ENCODE measurements at regions not wholly inside any gene's neighbourhood (a gene's known extent, or its start where the extent isn't known, plus 50 kb on each side); places are given as distances from the start of the nearest gene placed in this dataset.

- H3K9me3 Mint-ChIP-seq: peaks cover 6% of the 10 kb centered on the region
- H3K27me3 Mint-ChIP-seq: no peaks in the 10 kb centered on the region
- CTCF ChIA-PET: no interaction called here
These were observed 101.8 kb downstream of the CAND1 start for GRCh38 chr12:67370979-67371378.

GRCh38 chr12:67377021-67377420 is 107.9 kb downstream of the CAND1 start:
- Mint-ChIP-seq H3K9me3 (peaks cover 2% of the 10 kb centered on the region), H3K27me3 (peaks cover 1% of the 10 kb centered on the region), H3K36me3 (ENCODE audit: low read depth) (peaks cover 2% of the 10 kb centered on the region), H3K4me1 (peaks cover under 1% of the 10 kb centered on the region), H3K27ac (no peak overlapping the region), H3K4me3 (no peak overlapping the region)
- POLR2A ChIA-PET: no interaction called here
- CTCF ChIA-PET: interaction anchor here (1.0 kb wide), 1 partner anchor 21 kb away, joined by 3 read pairs; no protein-coding TSS in a partner anchor
- no peak for DNase-seq

More at GRCh38 chr12:67370979-67371378, 101.8 kb downstream of the CAND1 start:
- Mint-ChIP-seq H3K27ac (no peak overlapping the region), H3K36me3 (ENCODE audit: low read depth) (peaks cover 2% of the 10 kb centered on the region), H3K4me1 (no peaks in the 10 kb centered on the region), H3K4me3 (no peak overlapping the region)
- POLR2A ChIA-PET: interaction anchor here (0.7 kb wide), 1 partner anchor 12 kb away, joined by 3 read pairs; no protein-coding TSS in a partner anchor
- no peak for DNase-seq

GRCh38 chr12:67377541-67377940 is 108.4 kb downstream of the CAND1 start:
- H3K36me3 Mint-ChIP-seq (ENCODE audit: low read depth): no peaks in the 10 kb centered on the region
- POLR2A ChIA-PET: no interaction called here
- H3K4me1 Mint-ChIP-seq: peaks cover 4% of the 10 kb centered on the region
- no peak for DNase-seq
- CTCF ChIA-PET: interaction anchor here (1.0 kb wide), 1 partner anchor 22 kb away, joined by 3 read pairs; no protein-coding TSS in a partner anchor
- peaks cover 1% of the 10 kb centered on the region for H3K27me3 Mint-ChIP-seq
- H3K4me3 Mint-ChIP-seq: no peak overlapping the region
- H3K9me3 Mint-ChIP-seq: no peaks in the 10 kb centered on the region
- no peak overlapping the region for H3K27ac Mint-ChIP-seq

- Mint-ChIP-seq H3K4me3 (no peak overlapping the region), H3K9me3 (no peaks in the 10 kb centered on the region), H3K27ac (no peak overlapping the region), H3K4me1 (peaks cover 4% of the 10 kb centered on the region), H3K27me3 (peaks cover 1% of the 10 kb centered on the region), H3K36me3 (ENCODE audit: low read depth) (no peaks in the 10 kb centered on the region)
- DNase-seq: no peak
- CTCF ChIA-PET: interaction anchor here (0.6 kb wide), 1 partner anchor 132 kb away, joined by 3 read pairs; no protein-coding TSS in a partner anchor
- POLR2A ChIA-PET: no interaction called here
These were observed 113.2 kb downstream of the CAND1 start for GRCh38 chr12:67382241-67382871.

GRCh38 chr12:67386869-67387565 is 117.9 kb downstream of the CAND1 start:
- Mint-ChIP-seq H3K4me1 (peaks cover 4% of the 10 kb centered on the region), H3K36me3 (ENCODE audit: low read depth) (no peaks in the 10 kb centered on the region), H3K4me3 (no peak overlapping the region), H3K27ac (no peak overlapping the region), H3K9me3 (no peaks in the 10 kb centered on the region), H3K27me3 (no peaks in the 10 kb centered on the region)
- no peak for DNase-seq
- ChIA-PET CTCF (interaction anchor here (1.2 kb wide), 1 partner anchor 31 kb away, joined by 3 read pairs; no protein-coding TSS in a partner anchor), POLR2A (no interaction called here)

- H3K4me3 Mint-ChIP-seq: no peak overlapping the region
- DNase-seq: no peak
- no peaks in the 10 kb centered on the region for H3K9me3 Mint-ChIP-seq
- H3K27ac Mint-ChIP-seq: no peak overlapping the region
- no peaks in the 10 kb centered on the region for H3K36me3 Mint-ChIP-seq (ENCODE audit: low read depth)
- ChIA-PET POLR2A (no interaction called here), CTCF (no interaction called here)
- H3K27me3 Mint-ChIP-seq: no peaks in the 10 kb centered on the region
- H3K4me1 Mint-ChIP-seq: no peaks in the 10 kb centered on the region
These were observed 119.4 kb downstream of the CAND1 start for GRCh38 chr12:67388331-67389138.

- Mint-ChIP-seq H3K4me1 (no peaks in the 10 kb centered on the region), H3K27me3 (no peaks in the 10 kb centered on the region), H3K27ac (no peak overlapping the region), H3K4me3 (no peak overlapping the region), H3K9me3 (no peaks in the 10 kb centered on the region), H3K36me3 (ENCODE audit: low read depth) (no peaks in the 10 kb centered on the region)
- no peak for DNase-seq
- POLR2A ChIA-PET: no interaction called here
- CTCF ChIA-PET: no interaction called here
These were observed 121.1 kb downstream of the CAND1 start for GRCh38 chr12:67390273-67390672.

GRCh38 chr12:67391034-67391433 is 121.9 kb downstream of the CAND1 start:
- POLR2A ChIA-PET: no interaction called here
- no peaks in the 10 kb centered on the region for H3K9me3 Mint-ChIP-seq
- CTCF ChIA-PET: no interaction called here
- no peak for DNase-seq
- no peaks in the 10 kb centered on the region for H3K36me3 Mint-ChIP-seq (ENCODE audit: low read depth)
- no peak overlapping the region for H3K4me3 Mint-ChIP-seq
- no peaks in the 10 kb centered on the region for H3K4me1 Mint-ChIP-seq
- no peaks in the 10 kb centered on the region for H3K27me3 Mint-ChIP-seq
- H3K27ac Mint-ChIP-seq: no peak overlapping the region

GRCh38 chr12:67391656-67392055 is 122.5 kb downstream of the CAND1 start:
- Mint-ChIP-seq H3K4me1 (no peaks in the 10 kb centered on the region), H3K9me3 (no peaks in the 10 kb centered on the region), H3K36me3 (ENCODE audit: low read depth) (no peaks in the 10 kb centered on the region), H3K27me3 (no peaks in the 10 kb centered on the region), H3K27ac (no peak overlapping the region), H3K4me3 (no peak overlapping the region)
- CTCF ChIA-PET: interaction anchor here (0.7 kb wide), 1 partner anchor 173 kb away, joined by 3 read pairs; no protein-coding TSS in a partner anchor
- no peak for DNase-seq
- POLR2A ChIA-PET: no interaction called here

- DNase-seq: no peak
- Mint-ChIP-seq H3K9me3 (no peaks in the 10 kb centered on the region), H3K36me3 (ENCODE audit: low read depth) (no peaks in the 10 kb centered on the region), H3K4me3 (no peak overlapping the region), H3K27me3 (no peaks in the 10 kb centered on the region), H3K27ac (no peak overlapping the region), H3K4me1 (no peaks in the 10 kb centered on the region)
- ChIA-PET POLR2A (no interaction called here), CTCF (no interaction called here)
These were observed 125.4 kb downstream of the CAND1 start for GRCh38 chr12:67394550-67394949.

- DNase-seq: no peak
- Mint-ChIP-seq H3K4me3 (no peak overlapping the region), H3K27me3 (no peaks in the 10 kb centered on the region), H3K4me1 (no peaks in the 10 kb centered on the region), H3K36me3 (ENCODE audit: low read depth) (no peaks in the 10 kb centered on the region), H3K9me3 (no peaks in the 10 kb centered on the region), H3K27ac (no peak overlapping the region)
- ChIA-PET CTCF (no interaction called here), POLR2A (no interaction called here)
These were observed 131.6 kb downstream of the CAND1 start for GRCh38 chr12:67400742-67401141.

- Mint-ChIP-seq H3K36me3 (ENCODE audit: low read depth) (no peaks in the 10 kb centered on the region), H3K27ac (no peak overlapping the region), H3K4me3 (no peak overlapping the region), H3K4me1 (no peaks in the 10 kb centered on the region), H3K9me3 (peaks cover 6% of the 10 kb centered on the region), H3K27me3 (no peaks in the 10 kb centered on the region)
- CTCF ChIA-PET: no interaction called here
- DNase-seq: no peak
- POLR2A ChIA-PET: no interaction called here
These were observed 141.1 kb downstream of the CAND1 start for GRCh38 chr12:67410246-67410645.

GRCh38 chr12:67410667-67411067 is 141.5 kb downstream of the CAND1 start:
- ChIA-PET CTCF (no interaction called here), POLR2A (no interaction called here)

More at GRCh38 chr12:67410667-67411067, 141.5 kb downstream of the CAND1 start:
- DNase-seq: no peak
- Mint-ChIP-seq H3K36me3 (ENCODE audit: low read depth) (no peaks in the 10 kb centered on the region), H3K27me3 (no peaks in the 10 kb centered on the region), H3K4me3 (no peak overlapping the region), H3K9me3 (peaks cover 6% of the 10 kb centered on the region), H3K4me1 (no peaks in the 10 kb centered on the region), H3K27ac (no peak overlapping the region)

Measured in activated CD4-positive, alpha-beta memory T cell treated with anti-CD3 and anti-CD28 coated beads, Interleukin-2, amount 10 ng/mL, durations not matched to agents 7 days and 5 days (primary cell).